Fibroblast of peridontal ligament (primary cell): ENCODE measurements at regions not wholly inside any gene's neighbourhood (a gene's known extent, or its start where the extent isn't known, plus 50 kb on each side); places are given as distances from the start of the nearest gene placed in this dataset.

Source experiments
- DNase-seq: peaks from one replicate; pipeline ENCODE4 v3.0.0-alpha.2; 2010; ENCODE audit errors: extremely low read depth

- DNase-seq: peak; percentile 9
Observed at GRCh38 chr19:30784850-30785457, 412.8 kb downstream of the ZNF536 start.

GRCh38 chr19:30783936-30784335 lies 411.8 kb downstream of the ZNF536 start:
- DNase-seq: no peak

- DNase-seq: no peak
Observed at GRCh38 chr19:30783212-30783611, 411.0 kb downstream of the ZNF536 start.

- no peak for DNase-seq
Observed at GRCh38 chr19:30781519-30781918, 409.3 kb downstream of the ZNF536 start.

- no peak for DNase-seq
Observed at GRCh38 chr19:30781047-30781446, 408.9 kb downstream of the ZNF536 start.

- DNase-seq: no peak
Observed at GRCh38 chr19:30780456-30780855, 408.3 kb downstream of the ZNF536 start.

- DNase-seq: peak; percentile 1
Observed at GRCh38 chr19:30780032-30780431, 407.8 kb downstream of the ZNF536 start.

- DNase-seq: no peak
Observed at GRCh38 chr19:30778961-30779715, 407.0 kb downstream of the ZNF536 start.

- no peak for DNase-seq
Observed at GRCh38 chr19:30778061-30778460, 405.9 kb downstream of the ZNF536 start.

GRCh38 chr19:30775956-30776355 lies 403.8 kb downstream of the ZNF536 start:
- DNase-seq: no peak

GRCh38 chr19:30774252-30774766 lies 402.1 kb downstream of the ZNF536 start:
- DNase-seq: no peak

- DNase-seq: no peak
Observed at GRCh38 chr19:30762651-30763050, 390.5 kb downstream of the ZNF536 start.

GRCh38 chr19:30760014-30760413 lies 387.8 kb downstream of the ZNF536 start:
- DNase-seq: no peak

- no peak for DNase-seq
Observed at GRCh38 chr19:30757837-30758617, 385.8 kb downstream of the ZNF536 start.

- DNase-seq: no peak
Observed at GRCh38 chr19:30757104-30757836, 385.1 kb downstream of the ZNF536 start.

GRCh38 chr19:30755581-30755980 lies 383.4 kb downstream of the ZNF536 start:
- no peak for DNase-seq

GRCh38 chr19:30754162-30754561 lies 382.0 kb downstream of the ZNF536 start:
- DNase-seq: no peak

GRCh38 chr19:30752876-30753275 lies 380.7 kb downstream of the ZNF536 start:
- DNase-seq: no peak

- DNase-seq: no peak
Observed at GRCh38 chr19:30752201-30752600, 380.0 kb downstream of the ZNF536 start.

GRCh38 chr19:30745476-30745985 lies 373.3 kb downstream of the ZNF536 start:
- no peak for DNase-seq

GRCh38 chr19:30744741-30745475 lies 372.7 kb downstream of the ZNF536 start:
- no peak for DNase-seq
